B cell (primary cell): ENCODE measurements at regions not wholly inside any gene's neighbourhood (a gene's known extent, or its start where the extent isn't known, plus 50 kb on each side); places are given as distances from the start of the nearest gene placed in this dataset.

Experiments
- ATAC-seq: fragments of 200-7000 bp; cut with Tn5 transposase; one replicate; pipeline ENCODE4 v1.10.0; 2021; ENCODE audit warnings: low read depth, mild to moderate bottlenecking, moderate number of reproducible peaks, moderate library complexity
- CTCF ChIA-PET: fragments of 350-600 bp; sonication (Branson Sonifier 250); formaldehyde crosslinking; loops from one replicate; lab custom pipeline; 2021; ENCODE audit warnings: antibody characterized with exemption, inconsistent platforms; lab: Charles Lee
- POLR2A ChIA-PET: fragments of 350-600 bp; sonication (Branson Sonifier 250); formaldehyde crosslinking; loops from one replicate; lab custom pipeline; 2021; ENCODE audit warnings: antibody characterized with exemption; lab: Charles Lee
- DNase-seq: peaks from one replicate; pipeline ENCODE4 v3.0.0; 2013
- H2AFZ ChIP-seq: 2 replicates; pipeline ENCODE4 v1.6.1; 2012; ENCODE audit warnings: mild to moderate bottlenecking, low read depth, low read length; ENCODE audit not compliant: insufficient read depth, poor library complexity, severe bottlenecking
- H3K27ac ChIP-seq, 2 donors: 1 replicate in 1 of 2; 2 replicates in 1 of 2; pipeline ENCODE4 v1.5.1; 2012 to 2013; ENCODE audit warnings: low read length in 2 of 2, mild to moderate bottlenecking in 2 of 2, moderate library complexity in 1 of 2
- H3K27me3 ChIP-seq, 4 experiments: fragments of 200-600 bp in 1 of 4; sonication (generic) in 1 of 4; replicated peaks in 1 of 4; 1 replicate in 2 of 4; 2 replicates in 2 of 4; pipeline versions ENCODE4 v1.6.1 to v1.7.0; 2013 to 2016; ENCODE audit warnings: low read length in 3 of 4, mild to moderate bottlenecking in 2 of 4, mixed read lengths in 1 of 4, moderate library complexity in 1 of 4; ENCODE audit not compliant: insufficient read depth in 4 of 4, control insufficient read depth in 3 of 4; ENCODE audit errors: control extremely low read depth in 1 of 4
- H3K36me3 ChIP-seq, 2 experiments: replicated peaks in 1 of 2; 1 replicate in 1 of 2; 2 replicates in 1 of 2; pipeline versions ENCODE4 v1.6.1 to v1.7.1; 2013; ENCODE audit warnings: low read length in 1 of 2; ENCODE audit not compliant: insufficient read depth in 2 of 2, control insufficient read depth in 1 of 2; ENCODE audit errors: control extremely low read depth in 1 of 2, extremely low read depth in 1 of 2
- H3K4me1 ChIP-seq, 2 donors: fragments of 200-600 bp in 1 of 2; sonication (generic) in 1 of 2; 1 replicate in 1 of 2; 2 replicates in 1 of 2; pipeline versions ENCODE4 v1.5.1 to v1.6.1; 2013 to 2017; ENCODE audit warnings: low read length in 2 of 2; ENCODE audit not compliant: control insufficient read depth in 2 of 2, insufficient read depth in 2 of 2
- H3K4me2 ChIP-seq: replicated peaks from 2 replicates; pipeline ENCODE3; 2012; ENCODE audit warnings: mild to moderate bottlenecking, low read depth, low read length; ENCODE audit not compliant: poor library complexity, severe bottlenecking
- H3K4me3 ChIP-seq, 5 experiments: fragments of 200-600 bp in 1 of 5; sonication (generic) in 1 of 5; 1 replicate in 3 of 5; 2 replicates in 2 of 5; pipeline versions ENCODE4 v1.5.1 to v1.7.0; 2011 to 2016; ENCODE audit warnings: low read length in 4 of 5, mild to moderate bottlenecking in 4 of 5, low read depth in 2 of 5, control low read depth in 1 of 5, moderate library complexity in 1 of 5; ENCODE audit not compliant: insufficient read depth in 1 of 5; ENCODE audit errors: control extremely low read depth in 1 of 5, extremely low read depth in 1 of 5
- H3K79me2 ChIP-seq: fragments of 200-600 bp; sonication (generic); one replicate; pipeline ENCODE4 v1.6.0; 2016; ENCODE audit warnings: low read length; ENCODE audit not compliant: control insufficient read depth, insufficient read depth
- H3K9ac ChIP-seq: fragments of 200-600 bp; sonication (generic); 2 replicates; pipeline ENCODE4 v1.6.1; 2017; ENCODE audit warnings: mild to moderate bottlenecking, low read length, moderate library complexity
- H3K9me3 ChIP-seq, 3 donors: one replicate each; pipeline versions ENCODE4 v1.6.1 to v1.7.1; 2013; ENCODE audit warnings: low read length in 2 of 3; ENCODE audit not compliant: control insufficient read depth in 2 of 3, insufficient read depth in 1 of 3; ENCODE audit errors: control extremely low read depth in 1 of 3
- H4K20me1 ChIP-seq: 2 replicates; pipeline ENCODE4 v1.6.0; 2012; ENCODE audit warnings: mild to moderate bottlenecking, low read length; ENCODE audit not compliant: insufficient read depth, control insufficient read depth, poor library complexity, severe bottlenecking
- H3K27ac Mint-ChIP-seq: one replicate; pipeline ENCODE4 v1.8.0; 2021; ENCODE audit warnings: mixed read lengths
- H3K27me3 Mint-ChIP-seq: one replicate; pipeline ENCODE4 v1.8.0; 2021; ENCODE audit warnings: mixed read lengths
- H3K4me1 Mint-ChIP-seq: one replicate; pipeline ENCODE4 v1.8.0; 2021; ENCODE audit warnings: mixed read lengths
- H3K4me3 Mint-ChIP-seq: one replicate; pipeline ENCODE4 v1.8.0; 2021; ENCODE audit warnings: mixed read lengths
- H3K9me3 Mint-ChIP-seq: one replicate; pipeline ENCODE4 v1.8.0; 2022; ENCODE audit warnings: mixed read lengths; ENCODE audit not compliant: insufficient read depth
- EZH2 ChIP-seq: IDR thresholded peaks from 2 replicates; pipeline ENCODE4 v1.6.1; 2012; ENCODE audit warnings: borderline replicate concordance, low read depth, mild to moderate bottlenecking, moderate library complexity, low read length; ENCODE audit not compliant: insufficient read depth, poor library complexity, severe bottlenecking
- WGBS: methylation state at CpG from one replicate; pipeline ENCODE4 v1.1.5; 2013; ENCODE audit warnings: missing lambda C conversion rate; ENCODE audit not compliant: insufficient coverage; 5-methylcytosine and 5-hydroxymethylcytosine counted together
- intact Hi-C: fragments of 100-400 bp; cut with micrococcal nuclease; formaldehyde crosslinking; loops from one replicate; pipeline ENCODE4 v1.10.0; 2022
- TF ChIP-seq, protein P1 (sequence below): fragments of 200-600 bp; IDR thresholded peaks from one replicate; pipeline ENCODE4 v1.8.0; 2022; ENCODE audit warnings: antibody characterized with exemption, mild to moderate bottlenecking

DNA sequence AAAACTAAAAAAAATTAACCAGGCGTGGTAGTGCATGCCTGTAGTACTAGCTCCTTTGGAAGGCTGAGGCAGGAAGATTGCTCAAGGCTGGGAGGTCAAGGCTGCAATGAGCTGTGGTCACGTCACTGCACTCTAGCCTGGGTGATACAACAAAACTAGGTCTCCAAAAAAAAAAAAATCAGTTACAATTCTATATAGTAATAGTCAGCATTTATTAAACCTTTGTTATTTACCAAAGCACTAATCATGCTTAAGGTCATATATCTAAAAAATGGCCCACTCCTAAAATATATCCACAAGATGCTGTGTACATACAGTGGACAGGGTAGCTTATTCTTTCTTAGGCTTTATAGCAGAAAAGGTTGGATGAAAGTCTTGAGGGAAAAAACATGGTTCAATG lies 152.4 kb downstream of the TFAP2A start:
- TF ChIP-seq, protein P1, sequence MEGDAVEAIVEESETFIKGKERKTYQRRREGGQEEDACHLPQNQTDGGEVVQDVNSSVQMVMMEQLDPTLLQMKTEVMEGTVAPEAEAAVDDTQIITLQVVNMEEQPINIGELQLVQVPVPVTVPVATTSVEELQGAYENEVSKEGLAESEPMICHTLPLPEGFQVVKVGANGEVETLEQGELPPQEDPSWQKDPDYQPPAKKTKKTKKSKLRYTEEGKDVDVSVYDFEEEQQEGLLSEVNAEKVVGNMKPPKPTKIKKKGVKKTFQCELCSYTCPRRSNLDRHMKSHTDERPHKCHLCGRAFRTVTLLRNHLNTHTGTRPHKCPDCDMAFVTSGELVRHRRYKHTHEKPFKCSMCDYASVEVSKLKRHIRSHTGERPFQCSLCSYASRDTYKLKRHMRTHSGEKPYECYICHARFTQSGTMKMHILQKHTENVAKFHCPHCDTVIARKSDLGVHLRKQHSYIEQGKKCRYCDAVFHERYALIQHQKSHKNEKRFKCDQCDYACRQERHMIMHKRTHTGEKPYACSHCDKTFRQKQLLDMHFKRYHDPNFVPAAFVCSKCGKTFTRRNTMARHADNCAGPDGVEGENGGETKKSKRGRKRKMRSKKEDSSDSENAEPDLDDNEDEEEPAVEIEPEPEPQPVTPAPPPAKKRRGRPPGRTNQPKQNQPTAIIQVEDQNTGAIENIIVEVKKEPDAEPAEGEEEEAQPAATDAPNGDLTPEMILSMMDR = no peak
- no peak for TF ChIP-seq EZH2
- Histone ChIP-seq H3K36me3 (no peaks in the 10 kb centered on the region), H3K27ac (no peak overlapping the region), H3K4me1 (no peaks in the 10 kb centered on the region), H3K9me3 (no peaks in the 10 kb centered on the region), H2AFZ (no peak overlapping the region), H3K4me2 (no peak overlapping the region), H4K20me1 (no peaks in the 10 kb centered on the region), H3K9ac (no peak overlapping the region), H3K27me3 (no peaks in the 10 kb centered on the region), H3K4me3 (no peak overlapping the region), H3K79me2 (no peaks in the 10 kb centered on the region)
- Mint-ChIP-seq H3K9me3 (no peaks in the 10 kb centered on the region), H3K4me3 (no peak overlapping the region), H3K27ac (no peak overlapping the region), H3K4me1 (no peaks in the 10 kb centered on the region), H3K27me3 (peaks cover 10% of the 10 kb centered on the region)
- POLR2A ChIA-PET = no interaction called here
- CTCF ChIA-PET = no interaction called here
- ATAC-seq = no peak
- intact Hi-C loops = no loop called here
- no peak for DNase-seq
- WGBS = 80% methylated on average over 1 of the region's 2 CpGs

DNA sequence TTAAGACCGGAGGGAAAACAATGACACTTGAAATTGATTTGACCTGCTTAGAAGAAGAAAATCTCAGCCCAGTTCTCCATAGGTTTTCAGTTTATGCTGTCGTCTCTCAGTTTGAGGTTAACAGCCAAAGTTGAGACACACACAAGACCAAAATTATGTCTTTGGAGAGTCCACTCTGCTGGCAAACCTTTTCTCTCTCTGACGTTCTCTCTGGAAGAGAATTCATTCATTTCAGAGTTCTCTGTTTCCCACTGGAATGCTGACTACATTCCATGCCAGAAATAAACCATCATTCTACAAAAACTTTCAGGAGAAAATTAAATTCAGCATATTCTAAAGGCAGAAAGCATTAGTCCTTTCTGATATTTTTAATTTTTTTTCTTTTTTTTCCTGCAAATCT lies 155.2 kb downstream of the TFAP2A start:
- intact Hi-C loops = no loop called here
- Histone ChIP-seq H3K9me3 (no peaks in the 10 kb centered on the region), H3K4me1 (no peaks in the 10 kb centered on the region), H2AFZ (no peak overlapping the region), H3K79me2 (no peaks in the 10 kb centered on the region), H4K20me1 (no peaks in the 10 kb centered on the region), H3K36me3 (no peaks in the 10 kb centered on the region), H3K4me2 (no peak overlapping the region), H3K27me3 (no peaks in the 10 kb centered on the region), H3K27ac (no peak overlapping the region), H3K9ac (no peak overlapping the region), H3K4me3 (no peak overlapping the region)
- Mint-ChIP-seq H3K4me1 (no peaks in the 10 kb centered on the region), H3K27me3 (peaks cover 2% of the 10 kb centered on the region), H3K27ac (no peak overlapping the region), H3K9me3 (no peaks in the 10 kb centered on the region), H3K4me3 (no peak overlapping the region)
- POLR2A ChIA-PET = no interaction called here
- ATAC-seq (no peak), DNase-seq (no peak)
- CTCF ChIA-PET = no interaction called here
- no peak for TF ChIP-seq EZH2
- TF ChIP-seq, protein P1 = no peak
- 50% methylated on average over 2 of the region's 3 CpGs for WGBS
